Endothelial cell of umbilical vein (primary cell): ENCODE measurements at regions not wholly inside any gene's neighbourhood (a gene's known extent, or its start where the extent isn't known, plus 50 kb on each side); places are given as distances from the start of the nearest gene placed in this dataset.

Experiments used
- EZH2 ChIP-seq: IDR thresholded peaks from 2 replicates; pipeline ENCODE4 v1.6.1; 2012; ENCODE audit warnings: borderline replicate concordance, low read depth, mild to moderate bottlenecking, moderate library complexity, low read length, inconsistent platforms; ENCODE audit not compliant: severe bottlenecking
- FOS ChIP-seq: IDR thresholded peaks from 2 replicates; pipeline ENCODE4 v1.6.1; 2011; ENCODE audit warnings: mild to moderate bottlenecking, low read length, moderate library complexity, borderline replicate concordance; ENCODE audit not compliant: insufficient read depth
- GATA2 ChIP-seq: IDR thresholded peaks from 2 replicates; pipeline ENCODE4 v1.7.0; 2011; ENCODE audit warnings: low read depth, mild to moderate bottlenecking, moderate library complexity, mixed read lengths, low read length; ENCODE audit not compliant: insufficient read length, insufficient read depth
- MAX ChIP-seq: IDR thresholded peaks from 2 replicates; pipeline ENCODE4 v1.6.1; 2011; ENCODE audit not compliant: insufficient read depth, insufficient read length
- MYC ChIP-seq: IDR thresholded peaks from one replicate; pipeline ENCODE4 v1.6.1; 2011; ENCODE audit warnings: mild to moderate bottlenecking, low read depth, low read length
- POLR2A ChIP-seq: IDR thresholded peaks from 2 replicates; pipeline ENCODE4 v1.6.1; 2012; ENCODE audit warnings: low read depth, mild to moderate bottlenecking, control low read depth, low read length
- POLR2AphosphoS5 ChIP-seq: IDR thresholded peaks from 2 replicates; pipeline ENCODE4 v1.6.1; 2012; ENCODE audit warnings: low read depth, mild to moderate bottlenecking, control low read depth, low read length, moderate library complexity; ENCODE audit not compliant: insufficient read depth
- TF ChIP-seq, protein P1 (sequence below), 2 donors: IDR thresholded peaks; 1 replicate in 1 of 2; 2 replicates in 1 of 2; pipeline ENCODE4 v1.5.1; 2011; ENCODE audit warnings: low read length in 2 of 2, mild to moderate bottlenecking in 2 of 2, moderate library complexity in 2 of 2, control low read depth in 1 of 2, inconsistent platforms in 1 of 2, low read depth in 1 of 2; ENCODE audit not compliant: insufficient read depth in 1 of 2; ENCODE audit errors: extremely low read depth in 1 of 2

GRCh38 chr7:119737390-119737789 is 535.6 kb upstream of the KCND2 start:
- TF ChIP-seq, protein P1, sequence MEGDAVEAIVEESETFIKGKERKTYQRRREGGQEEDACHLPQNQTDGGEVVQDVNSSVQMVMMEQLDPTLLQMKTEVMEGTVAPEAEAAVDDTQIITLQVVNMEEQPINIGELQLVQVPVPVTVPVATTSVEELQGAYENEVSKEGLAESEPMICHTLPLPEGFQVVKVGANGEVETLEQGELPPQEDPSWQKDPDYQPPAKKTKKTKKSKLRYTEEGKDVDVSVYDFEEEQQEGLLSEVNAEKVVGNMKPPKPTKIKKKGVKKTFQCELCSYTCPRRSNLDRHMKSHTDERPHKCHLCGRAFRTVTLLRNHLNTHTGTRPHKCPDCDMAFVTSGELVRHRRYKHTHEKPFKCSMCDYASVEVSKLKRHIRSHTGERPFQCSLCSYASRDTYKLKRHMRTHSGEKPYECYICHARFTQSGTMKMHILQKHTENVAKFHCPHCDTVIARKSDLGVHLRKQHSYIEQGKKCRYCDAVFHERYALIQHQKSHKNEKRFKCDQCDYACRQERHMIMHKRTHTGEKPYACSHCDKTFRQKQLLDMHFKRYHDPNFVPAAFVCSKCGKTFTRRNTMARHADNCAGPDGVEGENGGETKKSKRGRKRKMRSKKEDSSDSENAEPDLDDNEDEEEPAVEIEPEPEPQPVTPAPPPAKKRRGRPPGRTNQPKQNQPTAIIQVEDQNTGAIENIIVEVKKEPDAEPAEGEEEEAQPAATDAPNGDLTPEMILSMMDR (IDR thresholded peaks at IDR 0.05; ENCODE audit: extremely low read depth in 1 of 2, insufficient read depth in 1 of 2, low read depth in 1 of 2, low read length in 2 of 2): no peak
- TF ChIP-seq EZH2 (no peak), GATA2 (no peak), MAX (no peak), FOS (no peak), POLR2A (no peak), POLR2AphosphoS5 (no peak), MYC (no peak)
